Activated CD4-positive, alpha-beta memory T cell treated with anti-CD3 and anti-CD28 coated beads for 36 hours (primary cell): ENCODE measurements at regions not wholly inside any gene's neighbourhood (a gene's known extent, or its start where the extent isn't known, plus 50 kb on each side); places are given as distances from the start of the nearest gene placed in this dataset.

ENCODE experiments used
- CTCF ChIA-PET: fragments of 350-600 bp; sonication (Branson Sonifier 250); formaldehyde crosslinking; loops from one replicate; lab custom pipeline; 2021; ENCODE audit warnings: antibody characterized with exemption, inconsistent platforms; lab: Charles Lee
- POLR2A ChIA-PET: fragments of 350-600 bp; sonication (Branson Sonifier 250); formaldehyde crosslinking; loops from one replicate; lab custom pipeline; 2021; ENCODE audit warnings: antibody characterized with exemption; lab: Charles Lee
- DNase-seq: peaks from one replicate; pipeline ENCODE4 v3.0.0-alpha.2; 2020
- H3K27ac Mint-ChIP-seq: one replicate; pipeline ENCODE4 v1.8.0; 2021; ENCODE audit warnings: mixed read lengths
- H3K27me3 Mint-ChIP-seq: one replicate; pipeline ENCODE4 v1.8.0; 2021; ENCODE audit warnings: mixed read lengths
- H3K36me3 Mint-ChIP-seq: one replicate; pipeline ENCODE4 v1.8.0; 2021; ENCODE audit warnings: mixed read lengths
- H3K4me1 Mint-ChIP-seq: one replicate; pipeline ENCODE4 v1.8.0; 2021; ENCODE audit warnings: low read depth, mixed read lengths
- H3K4me3 Mint-ChIP-seq: one replicate; pipeline ENCODE4 v1.8.0; 2021; ENCODE audit warnings: mild to moderate bottlenecking, mixed read lengths
- H3K9me3 Mint-ChIP-seq: one replicate; pipeline ENCODE4 v1.8.0; 2021; ENCODE audit warnings: mixed read lengths
- intact Hi-C: fragments of 100-400 bp; cut with micrococcal nuclease; formaldehyde crosslinking; loops from one replicate; pipeline ENCODE4 v1.15.1; 2023

DNA sequence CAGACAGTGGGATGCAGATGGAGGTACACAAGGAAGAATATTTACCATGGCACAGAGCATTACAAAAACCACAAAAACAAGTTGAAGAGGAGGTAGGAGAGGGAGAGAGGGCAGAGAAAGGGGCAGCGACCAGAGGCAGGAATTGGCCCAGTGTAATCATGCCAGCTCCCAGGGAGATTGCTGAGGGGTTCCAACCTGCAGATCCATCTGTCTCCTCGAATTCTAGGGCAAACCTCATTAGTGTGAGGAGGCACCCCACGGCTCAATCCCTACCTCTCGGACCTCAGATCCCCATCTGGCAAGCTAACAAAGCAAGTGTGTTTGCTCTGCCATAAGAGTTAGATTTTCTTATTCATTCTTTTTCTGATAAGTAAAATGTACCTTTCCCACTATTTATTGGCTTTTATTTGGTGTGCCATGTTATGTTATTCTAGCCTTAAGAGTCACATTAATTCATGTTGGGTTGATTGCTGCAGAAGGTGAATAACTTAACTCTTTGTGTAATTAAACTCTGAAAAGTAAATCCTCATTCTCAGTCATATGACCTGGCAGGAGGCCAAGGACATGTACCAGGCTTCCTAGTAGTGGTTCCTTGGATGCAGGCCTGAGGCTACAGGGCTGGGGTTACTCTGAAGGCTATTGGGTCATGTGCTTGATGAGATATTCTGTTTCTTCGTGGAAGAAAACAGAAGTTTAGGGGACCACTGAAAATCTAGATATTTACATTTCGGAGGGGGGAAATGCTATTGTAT, 315.2 kb upstream of the ATP10B start:
- DNase-seq = no peak
- Mint-ChIP-seq H3K4me3 (no peak overlapping the region), H3K9me3 (no peaks in the 10 kb centered on the region), H3K27ac (no peak overlapping the region), H3K27me3 (no peaks in the 10 kb centered on the region), H3K36me3 (no peaks in the 10 kb centered on the region), H3K4me1 (no peaks in the 10 kb centered on the region)
- intact Hi-C loops = no loop called here
- CTCF ChIA-PET = no interaction called here
- POLR2A ChIA-PET = no interaction called here

DNA sequence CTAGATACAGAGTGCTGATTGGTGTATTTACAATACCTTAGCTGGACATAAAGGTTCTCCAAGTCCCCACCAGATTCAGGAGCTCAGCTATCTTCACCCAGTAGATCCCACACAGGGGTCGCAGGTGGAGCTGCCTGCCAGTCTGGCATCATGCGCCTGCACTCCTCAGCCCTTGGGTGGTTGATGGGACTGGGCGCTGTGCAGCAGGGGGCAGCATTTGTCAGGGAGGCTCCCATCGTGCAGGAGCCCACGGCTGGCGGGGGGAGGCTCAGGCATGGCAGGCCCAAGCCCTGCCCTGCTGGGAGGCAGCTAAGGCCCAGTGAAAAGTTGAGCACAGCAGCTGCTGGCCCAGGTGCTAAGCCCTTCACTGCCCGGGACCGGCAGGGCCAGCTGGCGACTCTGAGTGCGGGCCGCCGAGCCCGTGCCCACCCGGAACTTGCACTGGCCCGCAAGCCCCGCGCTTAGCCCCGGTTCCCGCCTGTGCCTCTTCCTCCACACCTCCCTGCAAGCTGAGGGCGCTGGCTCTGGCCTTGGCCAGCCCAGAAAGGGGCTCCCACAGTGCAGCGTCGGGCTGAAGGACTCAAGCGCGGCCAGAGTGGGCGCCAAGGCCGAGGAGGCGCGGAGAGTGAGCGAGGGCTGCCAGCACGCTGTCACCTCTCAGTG, 314.1 kb upstream of the ATP10B start:
- POLR2A ChIA-PET = no interaction called here
- no peak overlapping the region for H3K27ac Mint-ChIP-seq
- no peaks in the 10 kb centered on the region for H3K36me3 Mint-ChIP-seq
- no peak overlapping the region for H3K4me3 Mint-ChIP-seq
- H3K9me3 Mint-ChIP-seq = no peaks in the 10 kb centered on the region
- no peak for DNase-seq
- H3K4me1 Mint-ChIP-seq = no peaks in the 10 kb centered on the region
- no peaks in the 10 kb centered on the region for H3K27me3 Mint-ChIP-seq
- CTCF ChIA-PET = no interaction called here
- intact Hi-C loops = no loop called here

DNA sequence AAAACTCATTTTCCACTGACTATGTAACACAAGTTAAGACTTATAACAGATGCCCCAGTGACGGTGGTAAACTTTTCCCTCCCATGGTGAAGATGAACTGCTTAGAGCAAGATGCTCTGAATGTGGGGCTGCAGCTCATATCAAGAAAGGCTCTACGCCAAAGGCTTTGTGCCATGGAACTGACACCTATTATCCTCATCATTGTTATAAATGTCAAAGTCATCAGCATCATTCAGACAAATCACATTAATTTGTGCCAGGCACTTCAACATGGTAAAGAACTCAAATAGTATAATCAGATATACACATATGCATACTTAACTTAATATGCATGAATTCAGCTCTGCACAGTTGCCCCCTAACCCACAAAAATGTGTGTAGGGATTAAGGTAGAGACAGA, 305.9 kb upstream of the ATP10B start:
- Mint-ChIP-seq H3K27me3 (no peaks in the 10 kb centered on the region), H3K4me3 (no peak overlapping the region), H3K9me3 (peaks cover 2% of the 10 kb centered on the region), H3K4me1 (no peaks in the 10 kb centered on the region), H3K27ac (no peak overlapping the region), H3K36me3 (no peaks in the 10 kb centered on the region)
- ChIA-PET CTCF (no interaction called here), POLR2A (no interaction called here)
- DNase-seq = no peak
- intact Hi-C loops = no loop called here

DNA sequence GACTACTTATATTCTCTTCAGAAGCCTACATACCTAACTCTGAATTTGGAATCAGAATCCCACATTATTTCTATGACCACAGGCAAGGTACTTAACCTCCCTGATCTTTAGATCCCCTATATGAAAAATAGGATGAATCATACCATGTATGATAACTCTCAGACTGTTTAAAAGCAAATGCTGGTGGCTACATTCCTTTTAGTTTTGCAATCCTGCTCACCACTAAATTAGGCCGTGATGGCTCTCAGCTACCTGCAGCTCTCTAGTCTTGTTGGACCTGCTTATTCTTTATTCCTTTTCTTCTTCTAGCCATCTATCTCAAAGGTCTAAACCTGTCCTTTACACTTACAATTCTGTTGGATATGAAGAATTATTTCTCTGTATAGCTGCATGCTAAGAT, 303.4 kb upstream of the ATP10B start:
- Mint-ChIP-seq H3K4me1 (no peaks in the 10 kb centered on the region), H3K27ac (no peak overlapping the region), H3K4me3 (no peak overlapping the region), H3K9me3 (peaks cover 2% of the 10 kb centered on the region), H3K27me3 (no peaks in the 10 kb centered on the region), H3K36me3 (no peaks in the 10 kb centered on the region)
- intact Hi-C loops = no loop called here
- ChIA-PET CTCF (no interaction called here), POLR2A (no interaction called here)
- no peak for DNase-seq

DNA sequence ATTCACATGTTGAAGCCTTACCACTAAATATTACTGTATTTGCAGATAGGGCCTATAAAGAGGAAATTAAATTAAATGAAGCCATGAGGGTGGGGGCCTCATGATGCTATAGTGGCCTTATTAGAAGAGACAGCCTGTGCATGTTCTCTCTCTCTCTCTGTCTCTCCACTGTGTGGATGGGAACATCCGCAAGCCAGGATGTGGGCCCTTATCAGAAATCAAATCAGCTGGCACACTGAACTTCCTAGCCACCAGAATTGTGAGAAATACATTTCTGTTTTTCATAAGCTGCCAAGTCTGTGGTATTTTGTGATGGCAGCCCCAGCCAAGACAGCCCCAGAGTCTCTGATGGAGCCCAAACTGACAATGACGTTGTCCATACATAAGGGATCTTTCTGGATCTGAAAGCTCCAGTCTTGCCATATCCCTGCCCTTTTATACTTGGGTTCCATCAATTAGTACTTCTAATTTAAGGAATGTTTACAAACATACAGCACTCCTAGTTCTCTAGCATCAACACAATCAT, 300.5 kb upstream of the ATP10B start:
- ChIA-PET CTCF (no interaction called here), POLR2A (no interaction called here)
- Mint-ChIP-seq H3K9me3 (peaks cover 2% of the 10 kb centered on the region), H3K36me3 (no peaks in the 10 kb centered on the region), H3K4me1 (no peaks in the 10 kb centered on the region), H3K4me3 (no peak overlapping the region), H3K27me3 (no peaks in the 10 kb centered on the region), H3K27ac (no peak overlapping the region)
- DNase-seq = no peak
- intact Hi-C loops = no loop called here

DNA sequence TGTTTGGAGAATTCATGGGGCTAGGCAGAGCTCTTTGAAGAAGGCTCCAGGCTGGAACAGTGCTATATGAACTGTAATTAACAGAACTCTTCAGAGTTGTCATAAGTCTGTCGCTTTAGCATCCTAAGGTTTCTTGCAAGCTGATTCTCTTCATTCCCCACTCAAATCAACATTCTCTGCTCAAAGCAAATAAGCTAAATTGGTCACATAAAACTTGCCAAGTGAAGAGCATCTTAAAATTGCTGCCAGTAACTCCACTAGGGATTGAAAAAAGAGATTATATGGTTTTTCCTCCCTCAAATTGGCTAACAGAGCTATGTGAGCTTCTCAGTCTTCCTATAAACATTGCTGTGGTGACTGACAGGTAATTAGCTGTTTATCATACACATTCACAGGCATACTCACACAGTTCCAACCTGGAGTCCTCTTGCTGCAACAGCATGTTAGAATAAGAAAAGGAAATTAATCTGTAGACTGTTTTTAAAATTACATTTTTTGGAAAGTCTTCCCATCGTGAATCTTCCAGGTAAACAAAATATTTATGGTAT, 298.5 kb upstream of the ATP10B start:
- ChIA-PET POLR2A (no interaction called here), CTCF (no interaction called here)
- Mint-ChIP-seq H3K27ac (no peak overlapping the region), H3K36me3 (no peaks in the 10 kb centered on the region), H3K4me3 (no peak overlapping the region), H3K9me3 (no peaks in the 10 kb centered on the region), H3K27me3 (no peaks in the 10 kb centered on the region), H3K4me1 (no peaks in the 10 kb centered on the region)
- DNase-seq = no peak
- intact Hi-C loops = no loop called here

DNA sequence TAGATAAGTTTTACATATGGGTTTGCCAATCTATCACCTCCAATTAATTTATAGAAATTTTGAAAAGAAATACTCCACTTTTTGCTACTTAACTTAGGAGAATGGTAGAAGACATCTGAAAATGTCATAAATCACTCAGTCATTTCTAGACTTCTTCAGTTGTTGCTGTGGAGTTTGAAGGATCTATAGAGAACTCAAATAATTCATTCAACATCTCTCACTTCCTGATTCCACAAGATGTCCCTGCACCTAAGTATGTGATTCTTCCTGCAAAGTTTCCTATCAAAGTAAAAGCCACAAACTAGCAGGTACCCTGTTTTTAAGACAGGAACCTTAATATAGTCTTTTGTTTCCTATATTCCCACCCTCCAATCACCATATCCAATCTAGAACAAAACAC, 297.1 kb upstream of the ATP10B start:
- Mint-ChIP-seq H3K36me3 (no peaks in the 10 kb centered on the region), H3K27me3 (no peaks in the 10 kb centered on the region), H3K4me3 (no peak overlapping the region), H3K9me3 (peaks cover 4% of the 10 kb centered on the region), H3K4me1 (no peaks in the 10 kb centered on the region), H3K27ac (no peak overlapping the region)
- no peak for DNase-seq
- CTCF ChIA-PET = no interaction called here
- intact Hi-C loops = no loop called here
- POLR2A ChIA-PET = no interaction called here

DNA sequence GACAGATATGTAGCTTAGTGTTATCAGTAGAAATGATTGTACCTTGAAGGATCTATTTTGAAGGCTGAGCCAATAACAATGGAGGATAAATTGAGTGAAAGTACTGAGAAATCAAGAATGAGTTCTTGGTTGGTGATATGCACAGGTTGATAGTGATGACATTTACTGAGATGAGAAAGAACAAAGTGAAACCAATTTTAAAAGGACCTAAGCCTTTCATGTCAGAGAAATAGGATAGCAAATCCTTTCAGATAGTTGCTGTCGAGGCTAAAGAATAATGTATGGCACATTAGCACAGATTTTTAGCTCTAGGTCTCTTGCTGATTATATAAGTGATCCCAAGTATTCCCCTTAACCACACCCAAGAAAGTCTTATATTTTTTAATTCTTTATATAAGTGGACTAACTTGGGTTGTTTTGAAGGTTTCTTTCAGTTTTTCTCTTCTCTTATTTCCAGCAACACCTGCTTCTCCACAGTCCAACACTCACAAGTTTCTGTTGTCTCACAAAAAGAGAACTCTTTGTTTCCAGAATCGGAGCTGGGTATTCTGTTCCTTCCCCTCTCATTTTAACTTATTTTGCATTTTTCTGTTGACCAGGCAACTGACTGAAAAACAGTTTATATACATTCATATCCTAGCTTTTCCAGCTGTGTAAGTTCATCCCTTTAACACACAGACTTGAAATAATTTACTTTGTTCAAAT, 286.9 kb upstream of the ATP10B start:
- ChIA-PET POLR2A (no interaction called here), CTCF (no interaction called here)
- Mint-ChIP-seq H3K4me1 (no peaks in the 10 kb centered on the region), H3K36me3 (no peaks in the 10 kb centered on the region), H3K27me3 (no peaks in the 10 kb centered on the region), H3K27ac (no peak overlapping the region), H3K9me3 (peaks cover 10% of the 10 kb centered on the region), H3K4me3 (no peak overlapping the region)
- intact Hi-C loops = no loop called here
- DNase-seq = no peak

DNA sequence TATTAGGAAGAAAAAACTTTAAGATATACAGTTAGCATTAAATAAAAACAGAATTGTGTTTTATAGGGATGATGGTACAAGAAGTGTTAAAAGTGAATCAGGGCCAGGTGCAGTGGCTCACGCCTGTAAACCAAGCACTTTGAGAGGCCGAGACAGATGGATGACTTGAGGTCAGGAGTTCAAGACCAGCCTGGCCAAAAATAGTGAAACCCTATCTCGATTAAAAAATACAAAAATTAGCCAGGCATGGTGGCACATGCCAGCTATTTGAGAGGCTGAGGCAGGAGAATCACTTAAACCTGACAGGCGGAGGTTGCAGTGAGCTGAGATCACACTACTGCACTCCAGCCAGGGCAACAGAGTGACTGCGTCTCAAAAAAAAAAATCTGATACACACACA, 282.9 kb upstream of the ATP10B start:
- H3K27me3 Mint-ChIP-seq = no peaks in the 10 kb centered on the region
- ChIA-PET POLR2A (no interaction called here), CTCF (no interaction called here)
- intact Hi-C loops = no loop called here
- H3K4me3 Mint-ChIP-seq = no peak overlapping the region
- no peaks in the 10 kb centered on the region for H3K4me1 Mint-ChIP-seq
- no peaks in the 10 kb centered on the region for H3K9me3 Mint-ChIP-seq
- H3K36me3 Mint-ChIP-seq = no peaks in the 10 kb centered on the region
- DNase-seq = no peak
- H3K27ac Mint-ChIP-seq = no peak overlapping the region

DNA sequence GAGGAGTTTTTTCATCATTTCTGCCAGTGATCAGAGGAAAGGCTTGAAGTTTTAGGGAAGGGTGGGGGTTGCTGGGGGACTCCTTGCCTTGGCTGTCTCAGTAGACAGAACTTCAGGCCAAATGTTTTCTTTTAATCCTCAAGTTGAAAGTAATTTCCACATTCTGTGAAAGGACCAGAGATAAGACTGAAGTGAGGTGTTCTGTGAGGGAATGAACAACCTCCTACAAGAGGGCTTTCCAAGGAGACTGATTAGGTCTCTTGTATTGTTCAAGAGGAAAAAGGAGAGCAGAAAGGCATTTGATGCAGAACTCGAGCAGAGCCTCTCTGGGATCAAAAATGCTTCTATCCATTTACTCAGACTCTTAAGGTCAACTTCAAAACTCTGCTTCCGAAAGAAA, 282.1 kb upstream of the ATP10B start:
- DNase-seq = no peak
- Mint-ChIP-seq H3K4me3 (no peak overlapping the region), H3K27me3 (no peaks in the 10 kb centered on the region), H3K27ac (no peak overlapping the region), H3K36me3 (no peaks in the 10 kb centered on the region), H3K4me1 (no peaks in the 10 kb centered on the region), H3K9me3 (no peaks in the 10 kb centered on the region)
- CTCF ChIA-PET = no interaction called here
- intact Hi-C loops = no loop called here
- POLR2A ChIA-PET = no interaction called here

DNA sequence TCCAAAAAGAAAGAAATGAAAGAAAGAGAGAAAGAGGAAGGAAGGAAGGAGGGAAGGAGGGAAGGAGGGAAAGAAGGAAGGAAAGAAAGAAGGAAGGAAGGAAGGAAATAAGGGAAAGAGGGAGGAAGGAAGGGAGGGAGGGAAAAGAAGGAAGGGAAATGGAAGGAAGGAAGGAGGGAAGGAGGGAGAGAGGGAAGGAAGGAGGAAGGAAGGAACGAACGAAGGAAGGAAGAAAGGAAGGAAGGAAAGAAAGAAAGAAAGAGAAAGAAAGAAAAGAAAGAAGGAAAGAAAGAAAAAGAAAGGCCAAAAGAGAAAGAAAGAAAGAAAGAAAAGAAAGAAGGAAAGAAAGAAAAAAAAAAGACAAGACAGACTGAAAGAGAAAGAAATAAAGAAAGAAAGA, 263.9 kb upstream of the ATP10B start:
- Mint-ChIP-seq H3K36me3 (no peaks in the 10 kb centered on the region), H3K27ac (no peak overlapping the region), H3K9me3 (no peaks in the 10 kb centered on the region), H3K4me3 (no peak overlapping the region), H3K4me1 (no peaks in the 10 kb centered on the region), H3K27me3 (peaks cover 2% of the 10 kb centered on the region)
- DNase-seq = no peak
- intact Hi-C loops = no loop called here
- ChIA-PET POLR2A (no interaction called here), CTCF (no interaction called here)

DNA sequence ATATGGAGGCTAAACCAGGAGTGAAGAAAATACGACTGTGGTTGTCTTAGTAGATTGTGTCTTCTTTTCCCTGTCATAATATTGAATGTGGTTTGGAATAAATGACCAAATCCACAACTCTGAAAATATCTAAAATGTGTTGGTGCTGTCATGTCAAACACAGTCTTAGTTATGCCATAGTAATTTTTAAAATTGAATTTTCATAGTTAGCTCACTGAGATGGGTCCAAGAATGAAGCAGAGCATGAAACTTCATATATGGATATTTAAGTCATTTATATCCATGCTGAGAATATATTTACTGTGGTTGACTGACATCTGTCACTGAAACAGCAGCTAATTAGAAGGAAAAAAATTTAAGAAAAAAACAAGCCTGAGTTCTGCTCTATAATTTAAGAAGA, 260.4 kb upstream of the ATP10B start:
- intact Hi-C loops = no loop called here
- DNase-seq = no peak
- Mint-ChIP-seq H3K4me1 (no peaks in the 10 kb centered on the region), H3K36me3 (no peaks in the 10 kb centered on the region), H3K9me3 (no peaks in the 10 kb centered on the region), H3K27ac (no peak overlapping the region), H3K27me3 (no peaks in the 10 kb centered on the region), H3K4me3 (no peak overlapping the region)
- ChIA-PET POLR2A (no interaction called here), CTCF (no interaction called here)
